ENCODE measurements at regions not wholly inside any gene's neighbourhood (a gene's known extent, or its start where the extent isn't known, plus 50 kb on each side); places are given as distances from the start of the nearest gene placed in this dataset.

DNA sequence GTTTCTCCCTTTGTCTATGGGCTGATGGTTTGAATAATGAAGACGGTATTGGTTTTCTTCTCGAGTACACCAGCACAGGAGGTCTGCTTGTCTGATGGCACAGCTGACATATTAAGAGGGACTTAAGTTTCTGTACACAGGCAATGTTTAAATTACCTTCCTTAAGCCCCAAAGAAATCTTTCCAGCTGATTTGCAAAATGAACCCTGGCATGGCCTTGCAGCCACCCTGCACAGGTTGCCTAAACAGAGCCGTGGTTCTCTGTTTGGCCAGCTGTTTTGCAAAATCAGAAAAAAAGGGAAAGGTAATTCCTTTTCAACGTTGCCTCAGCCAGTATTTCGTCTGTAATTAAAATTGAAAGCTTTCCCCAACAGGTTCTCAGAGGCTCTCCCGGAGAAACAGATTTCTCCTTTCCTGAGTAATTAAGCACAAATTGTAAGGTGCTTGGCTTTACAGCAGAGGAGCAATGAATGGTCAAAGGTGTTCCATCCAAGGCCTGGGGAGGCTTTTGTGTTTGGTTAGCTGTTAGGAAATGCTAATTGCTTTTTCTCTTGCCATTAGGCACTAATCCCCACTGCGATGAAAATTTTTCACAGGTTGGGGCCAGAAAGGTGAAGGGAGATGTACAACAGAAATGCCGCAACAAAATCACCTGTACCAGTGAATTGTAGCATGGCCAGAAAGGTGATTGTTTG, 138.9 kb downstream of the RASEF start:
- TF ChIP-seq RAD21 (IDR thresholded peaks at IDR 0.05; ENCODE audit: low read depth): no peak
- TF ChIP-seq ZBTB7A (IDR thresholded peaks at IDR 0.05; ENCODE audit: low read depth): no peak
- no peak for TF ChIP-seq YY1 (IDR thresholded peaks at IDR 0.05; ENCODE audit: low read depth)
- TF ChIP-seq, protein P1, sequence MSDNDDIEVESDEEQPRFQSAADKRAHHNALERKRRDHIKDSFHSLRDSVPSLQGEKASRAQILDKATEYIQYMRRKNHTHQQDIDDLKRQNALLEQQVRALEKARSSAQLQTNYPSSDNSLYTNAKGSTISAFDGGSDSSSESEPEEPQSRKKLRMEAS (IDR thresholded peaks at IDR 0.05): no peak

All from Ishikawa (cell line).